Adrenal gland (tissue), 9 donors: ENCODE measurements at regions not wholly inside any gene's neighbourhood (a gene's known extent, or its start where the extent isn't known, plus 50 kb on each side); places are given as distances from the start of the nearest gene placed in this dataset.
A peak's percentile ranks its signal among the peaks of the same experiment; 100 is the strongest.

Experiments used
- DNase-seq, 7 donors: peaks; one replicate each; pipeline ENCODE4 v3.0.0-alpha.2; 2019 to 2020
- H3K27ac ChIP-seq, 5 donors: fragments of 200-600 bp; sonication (generic) in 4 of 5; 1 replicate in 3 of 5; 2 replicates in 2 of 5; pipeline versions ENCODE4 v1.5.1 to v1.8.0; 2016 to 2020; ENCODE audit warnings: mild to moderate bottlenecking in 1 of 5
- H3K27me3 ChIP-seq: fragments of 200-600 bp; 2 replicates; pipeline ENCODE4 v1.8.0; 2021
- H3K36me3 ChIP-seq, 2 donors: fragments of 200-600 bp; replicated peaks in 1 of 2; 1 replicate in 1 of 2; 2 replicates in 1 of 2; pipeline versions ENCODE4 v1.5.1 to v1.8.0; 2018 to 2022
- H3K4me1 ChIP-seq, 2 donors: fragments of 200-600 bp; replicated peaks in 1 of 2; 1 replicate in 1 of 2; 2 replicates in 1 of 2; pipeline versions ENCODE4 v1.5.1 to v1.8.0; 2018 to 2021
- H3K4me3 ChIP-seq, 4 donors: fragments of 200-600 bp; sonication (generic) in 3 of 4; one replicate each; pipeline ENCODE4 v1.5.1; 2016 to 2018
- H3K9me3 ChIP-seq, 3 donors: fragments of 200-600 bp; sonication (generic) in 1 of 3; replicated peaks in 1 of 3; 1 replicate in 2 of 3; 2 replicates in 1 of 3; pipeline versions ENCODE4 v1.5.1 to v1.8.0; 2016 to 2021
- CTCF ChIP-seq, 6 experiments: fragments of 450-650 bp in 4 of 6; fragments of 200-600 bp in 2 of 6; sonication (generic) in 1 of 6; IDR thresholded peaks; 1 replicate in 5 of 6; 2 replicates in 1 of 6; pipeline versions ENCODE4 v1.5.1 to v1.8.0; 2016 to 2021; ENCODE audit warnings: antibody characterized with exemption in 6 of 6, mild to moderate bottlenecking in 2 of 6, moderate library complexity in 1 of 6
- POLR2A ChIP-seq, 2 donors: fragments of 450-650 bp; IDR thresholded peaks; one replicate each; pipeline ENCODE4 v1.6.1; 2017; ENCODE audit warnings: antibody characterized with exemption in 2 of 2, mild to moderate bottlenecking in 2 of 2, moderate library complexity in 1 of 2
- WGBS, 4 donors: extraction: QIAGEN DNeasy Blood & Tissue Kit in 2 of 4; methylation state at CpG; one replicate each; pipeline versions ENCODE4 v1.1.5 to v1.1.7; 2013 to 2017; 5-methylcytosine and 5-hydroxymethylcytosine counted together
- intact Hi-C, 2 donors: fragments of 100-400 bp; cut with DNase I; formaldehyde crosslinking; loops; one replicate each; pipeline versions ENCODE4 v1.14.1 to v1.15.0; 2022 to 2023
- donor health status: healthy with polysubstance abuse.
- donor health status: Bipolar disorder and iron deficiency.
- donor health status: DM: yes; HTN: yes; CAD: no.
- donor health status: DM: no; HTN: no; CAD: no.
- donor health status: DM: no; HTN: no; CAD: no.

GRCh38 chr11:69215216-69215615, 59.5 kb downstream of the SMIM38 start:
- no peak for TF ChIP-seq POLR2A (IDR thresholded peaks at IDR 0.05)
- no peak for TF ChIP-seq CTCF (IDR thresholded peaks at IDR 0.05)

DNA sequence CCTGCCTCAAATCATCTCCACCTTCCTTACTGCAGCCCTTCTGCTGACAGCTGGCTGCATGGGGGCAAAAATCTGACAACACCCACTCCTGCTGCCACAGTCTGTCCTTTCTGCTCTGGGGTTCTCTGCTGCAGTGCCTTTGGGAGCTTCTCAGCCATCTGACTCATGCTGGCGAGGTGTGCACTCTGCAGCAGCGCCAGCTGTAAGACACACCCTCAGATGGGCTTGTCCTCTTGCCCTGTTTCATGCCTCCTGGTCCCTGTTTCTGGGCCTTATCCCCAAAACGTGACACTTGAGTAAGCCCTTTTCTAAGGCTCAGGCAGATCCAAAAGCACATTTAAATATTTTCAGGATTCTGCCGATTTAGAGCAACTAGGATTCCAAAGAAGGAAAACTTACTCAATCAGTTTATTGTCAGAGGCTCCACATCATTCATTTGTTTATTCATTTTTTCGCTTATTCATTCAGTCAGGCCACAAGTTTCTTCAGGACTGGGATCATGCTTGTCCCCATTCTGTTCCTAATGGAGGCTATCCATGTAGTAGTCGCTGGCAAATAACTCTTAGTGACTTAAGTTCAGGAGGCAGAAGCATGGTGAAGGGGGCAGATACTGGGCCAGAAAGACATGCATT, 60.2 kb downstream of the SMIM38 start:
- no peaks in the 10 kb centered on the region for H3K27me3 ChIP-seq
- no peak overlapping the region for H3K4me3 ChIP-seq
- 70 to 78% (median 76%) methylated on average over 6 of the region's 6 CpGs for WGBS, 4 donors
- no peak for TF ChIP-seq CTCF (IDR thresholded peaks at IDR 0.05)
- no peak for TF ChIP-seq POLR2A (IDR thresholded peaks at IDR 0.05)
- no peaks in the 10 kb centered on the region for H3K4me1 ChIP-seq
- intact Hi-C loops, result no loop called here
- H3K27ac ChIP-seq, result no peak overlapping the region
- H3K9me3 ChIP-seq, result no peaks in the 10 kb centered on the region
- peak in 2 of 7 donors; percentile 6 to 29 for DNase-seq
- H3K36me3 ChIP-seq, result no peaks in the 10 kb centered on the region

More at GRCh38 chr11:69215216-69215615, 59.5 kb downstream of the SMIM38 start:
- H3K27ac ChIP-seq, result no peak overlapping the region
- H3K9me3 ChIP-seq, result no peaks in the 10 kb centered on the region
- no peak overlapping the region for H3K4me3 ChIP-seq
- 56 to 78% (median 72%) methylated on average over 1 of the region's 1 CpG for WGBS, 4 donors
- DNase-seq, result peak in 2 of 7 donors; percentile 1 to 9
- no peaks in the 10 kb centered on the region for H3K36me3 ChIP-seq
- H3K4me1 ChIP-seq, result peaks cover 0 to 1% of the 10 kb centered on the region in 2 donors
- no peaks in the 10 kb centered on the region for H3K27me3 ChIP-seq
- intact Hi-C loops, result no loop called here

- intact Hi-C loops, result no loop called here
- Histone ChIP-seq H3K27me3 (no peaks in the 10 kb centered on the region), H3K36me3 (no peaks in the 10 kb centered on the region), H3K27ac (no peak overlapping the region), H3K9me3 (no peaks in the 10 kb centered on the region), H3K4me1 (no peaks in the 10 kb centered on the region), H3K4me3 (no peak overlapping the region)
- 84 to 87% (median 86%) methylated on average over 2 to 6 of the region's 6 CpGs for WGBS, 4 donors
- DNase-seq, result peak in 2 of 7 donors; percentile 2 to 20
- TF ChIP-seq CTCF (IDR thresholded peaks at IDR 0.05), result no peak
- no peak for TF ChIP-seq POLR2A (IDR thresholded peaks at IDR 0.05)
Observed at GRCh38 chr11:69216647-69217051, 60.9 kb downstream of the SMIM38 start.

DNA sequence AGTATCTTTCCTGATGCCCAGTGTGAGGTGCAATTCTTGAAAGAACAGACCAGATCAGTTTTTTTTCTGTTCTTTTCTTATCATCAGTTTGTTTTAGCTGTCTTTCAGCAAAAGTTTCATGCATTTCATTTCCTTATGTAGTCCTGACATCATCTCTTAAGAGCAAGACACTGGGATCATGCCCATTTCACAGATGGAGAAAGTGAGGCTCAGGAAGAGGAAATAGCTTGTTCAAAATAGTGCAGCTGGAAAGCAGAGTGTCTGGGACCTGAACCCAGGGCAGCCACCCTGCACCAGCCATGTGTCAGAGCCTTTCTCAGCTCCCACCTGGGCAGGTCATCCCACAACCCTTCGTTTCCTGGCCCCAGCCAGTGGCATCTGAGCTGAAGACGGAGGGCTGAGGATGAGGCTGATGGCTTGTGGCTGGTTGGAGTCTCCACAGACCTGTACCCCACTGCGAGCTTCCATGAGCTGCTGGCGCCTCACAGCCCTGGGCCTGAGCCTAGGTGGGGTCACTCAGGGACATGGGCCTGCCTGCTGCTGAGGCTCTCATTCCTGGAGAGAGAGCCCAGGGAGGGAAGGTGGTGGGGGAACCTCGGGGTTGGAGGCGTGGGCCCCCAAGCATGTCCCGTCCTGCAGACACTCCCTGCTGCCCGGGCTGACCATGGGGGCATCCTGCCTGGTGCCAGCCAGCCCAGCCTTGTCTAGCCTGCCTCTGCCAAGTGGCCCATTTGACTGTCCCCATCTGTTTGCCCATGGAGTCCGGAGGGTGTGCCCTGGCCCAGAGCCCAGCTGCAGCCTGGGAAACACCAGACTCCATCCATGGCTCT, 61.8 kb downstream of the SMIM38 start:
- H3K36me3 ChIP-seq, result no peaks in the 10 kb centered on the region
- no peaks in the 10 kb centered on the region for H3K4me1 ChIP-seq
- peak in 3 of 7 donors; percentile 7 to 42 (median 13) for DNase-seq
- intact Hi-C loops, result no loop called here
- H3K27ac ChIP-seq, result no peak overlapping the region
- 81 to 90% (median 85%) methylated on average over 5 to 9 of the region's 9 CpGs for WGBS, 4 donors
- no peak overlapping the region for H3K4me3 ChIP-seq
- TF ChIP-seq CTCF (IDR thresholded peaks at IDR 0.05) (no peak), POLR2A (IDR thresholded peaks at IDR 0.05) (no peak)
- H3K9me3 ChIP-seq, result no peaks in the 10 kb centered on the region
- no peaks in the 10 kb centered on the region for H3K27me3 ChIP-seq
